ENCODE measurements at regions not wholly inside any gene's neighbourhood (a gene's known extent, or its start where the extent isn't known, plus 50 kb on each side); places are given as distances from the start of the nearest gene placed in this dataset.

GRCh38 chr2:14313341-14313740, 319.2 kb upstream of the LRATD1 start:
- no peak for DNase-seq

DNA sequence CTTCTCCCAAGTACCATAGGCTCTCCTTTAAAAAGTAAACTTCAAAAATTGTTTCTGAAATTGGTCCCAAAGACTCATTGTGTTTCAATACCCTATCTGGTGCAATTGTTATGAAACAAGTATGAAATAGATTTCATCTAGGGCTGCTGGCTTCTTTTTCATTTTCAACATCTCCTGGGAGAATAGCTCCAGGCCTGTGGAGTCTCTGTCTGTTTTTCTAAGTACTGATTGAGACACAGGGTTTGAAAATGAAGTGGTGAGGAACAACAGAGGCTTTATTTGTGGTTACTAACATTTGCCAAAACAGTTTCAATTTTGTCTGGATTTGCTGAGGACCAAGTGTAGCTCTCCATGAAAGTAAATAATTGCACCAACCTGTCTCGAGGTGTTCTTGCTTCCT, 315.9 kb upstream of the LRATD1 start:
- DNase-seq: no peak

DNA sequence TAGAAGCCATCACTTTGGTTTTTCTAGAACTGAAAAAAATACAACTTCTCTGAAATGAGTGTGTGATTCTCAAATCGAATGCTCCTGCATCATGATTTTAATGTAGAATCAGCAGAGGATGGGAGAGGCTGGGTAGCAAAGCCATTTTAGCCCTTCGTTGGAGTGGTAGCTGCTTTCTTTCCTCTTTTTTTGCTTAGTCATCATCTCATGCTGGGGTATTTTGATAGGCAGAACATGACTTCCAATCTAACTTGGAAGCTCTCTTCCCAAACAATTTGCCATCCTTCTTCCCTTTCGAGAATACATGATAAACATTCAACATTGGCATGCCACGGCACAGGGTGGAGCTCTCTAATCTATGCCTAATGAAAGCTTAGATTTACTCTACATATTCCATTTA, 311.2 kb upstream of the LRATD1 start:
- no peak for DNase-seq

- DNase-seq: no peak
These were observed 310.2 kb upstream of the LRATD1 start for GRCh38 chr2:14322306-14322705.

- DNase-seq: no peak
These were observed 308.2 kb upstream of the LRATD1 start for GRCh38 chr2:14324308-14324707.

GRCh38 chr2:14330884-14331283, 301.6 kb upstream of the LRATD1 start:
- no peak for DNase-seq

- no peak for DNase-seq
These were observed 295.6 kb upstream of the LRATD1 start for GRCh38 chr2:14336759-14337382.

GRCh38 chr2:14340703-14341102, 291.8 kb upstream of the LRATD1 start:
- DNase-seq: no peak

GRCh38 chr2:14342313-14342712, 290.2 kb upstream of the LRATD1 start:
- DNase-seq: no peak

GRCh38 chr2:14344355-14344754, 288.2 kb upstream of the LRATD1 start:
- DNase-seq: no peak

- no peak for DNase-seq
These were observed 284.3 kb upstream of the LRATD1 start for GRCh38 chr2:14348247-14348646.

- no peak for DNase-seq
These were observed 281.7 kb upstream of the LRATD1 start for GRCh38 chr2:14350856-14351255.

- DNase-seq: no peak
These were observed 280.4 kb upstream of the LRATD1 start for GRCh38 chr2:14352067-14352466.

DNA sequence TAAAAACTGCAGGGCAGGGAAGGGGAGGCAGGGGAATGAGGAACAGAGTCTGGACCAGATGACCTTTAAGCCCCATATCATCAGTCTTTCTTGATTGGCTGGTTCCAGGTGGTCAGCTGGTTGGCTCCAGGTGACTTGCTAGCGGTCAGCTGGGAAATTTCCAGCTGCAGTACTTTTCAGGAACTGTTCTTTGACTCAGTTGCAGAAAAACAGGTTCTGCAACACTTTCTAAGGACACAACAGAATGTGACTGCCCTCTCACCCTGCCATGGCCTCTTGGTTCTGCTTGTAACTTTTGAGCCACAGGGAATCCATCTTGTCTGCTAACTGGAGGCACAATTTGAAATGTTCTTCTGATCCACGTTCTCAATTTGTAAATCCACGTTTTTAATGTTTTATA, 278.3 kb upstream of the LRATD1 start:
- no peak for DNase-seq

DNA sequence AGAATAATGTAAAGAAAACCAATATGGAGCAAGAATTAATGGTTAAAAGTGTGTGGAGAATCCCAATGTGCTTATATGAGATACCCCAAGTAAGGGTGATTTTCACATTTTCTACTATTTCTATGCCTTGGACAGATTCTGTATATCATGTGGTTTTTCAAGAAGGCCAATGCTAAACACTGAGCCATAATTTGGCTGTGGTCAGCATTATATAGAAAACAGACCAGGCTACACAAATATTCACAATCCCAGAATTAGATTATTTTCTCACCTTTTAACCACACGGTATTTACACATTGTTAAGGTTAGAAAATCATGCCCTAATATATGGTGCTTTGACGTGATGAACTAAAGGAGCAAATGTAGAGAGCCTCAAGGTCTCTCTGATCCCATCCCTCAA, 277.4 kb upstream of the LRATD1 start:
- no peak for DNase-seq

GRCh38 chr2:14358339-14358738, 274.2 kb upstream of the LRATD1 start:
- DNase-seq: no peak

DNA sequence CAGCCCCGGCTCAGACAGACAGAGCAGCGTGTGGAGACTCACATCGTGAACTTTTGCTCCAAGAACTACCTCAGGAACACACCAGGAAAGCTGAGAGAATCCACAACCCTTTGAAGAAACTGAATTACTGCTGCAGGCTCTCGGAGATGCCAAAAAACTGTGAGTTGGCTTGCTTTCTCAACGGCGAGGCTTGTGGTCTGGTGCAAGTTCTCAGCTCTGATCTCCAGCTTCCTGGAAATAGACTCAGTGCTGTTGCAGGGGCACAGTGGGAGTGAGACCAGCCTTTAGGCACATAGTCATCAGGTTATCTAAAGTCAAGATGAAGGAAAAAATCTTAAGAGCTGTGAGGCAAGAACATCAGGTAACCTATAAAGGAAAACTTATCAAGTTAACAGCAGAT, 273.7 kb upstream of the LRATD1 start:
- no peak for DNase-seq

DNA sequence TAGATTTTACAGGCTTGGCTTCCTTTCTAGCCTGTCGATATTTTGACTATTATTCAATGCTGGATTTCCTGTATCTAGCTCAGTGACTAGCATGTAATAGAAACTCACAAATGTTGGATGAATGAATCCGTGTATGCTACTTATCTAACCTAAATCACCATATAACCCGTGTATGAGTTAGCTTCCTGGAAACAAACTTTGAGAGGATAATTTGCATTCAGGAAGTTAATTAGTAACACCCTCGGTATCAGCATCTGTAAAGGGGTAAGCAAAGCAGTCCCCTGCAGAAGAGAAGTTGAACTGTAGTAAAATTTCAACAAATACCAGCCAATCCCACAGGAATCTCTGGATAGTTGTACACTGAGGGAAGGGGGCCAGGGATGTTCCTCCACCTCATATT, 269.4 kb upstream of the LRATD1 start:
- DNase-seq: no peak

GRCh38 chr2:14363976-14364375, 268.5 kb upstream of the LRATD1 start:
- DNase-seq: no peak

- no peak for DNase-seq
These were observed 268.0 kb upstream of the LRATD1 start for GRCh38 chr2:14364471-14364870.

DNA sequence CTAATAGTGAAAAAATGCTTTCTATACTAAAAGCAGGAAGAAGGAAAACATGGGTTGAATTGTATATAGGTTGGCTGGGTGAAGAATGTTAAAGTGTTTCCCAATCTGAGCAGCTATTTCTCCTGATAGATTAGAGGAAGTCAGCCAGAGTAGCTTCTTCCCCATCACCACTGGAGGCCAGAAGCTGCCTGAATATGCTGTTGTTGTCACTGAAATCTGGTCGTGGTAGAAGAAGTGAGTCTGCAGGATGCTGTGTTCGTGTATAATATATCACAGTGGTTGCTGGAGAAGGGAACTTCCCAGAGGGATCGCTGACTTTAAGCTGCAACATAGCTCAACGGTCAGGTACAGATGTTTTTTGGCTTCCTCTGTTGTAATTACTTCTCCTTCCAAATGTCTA, 247.5 kb upstream of the LRATD1 start:
- DNase-seq: no peak

DNA sequence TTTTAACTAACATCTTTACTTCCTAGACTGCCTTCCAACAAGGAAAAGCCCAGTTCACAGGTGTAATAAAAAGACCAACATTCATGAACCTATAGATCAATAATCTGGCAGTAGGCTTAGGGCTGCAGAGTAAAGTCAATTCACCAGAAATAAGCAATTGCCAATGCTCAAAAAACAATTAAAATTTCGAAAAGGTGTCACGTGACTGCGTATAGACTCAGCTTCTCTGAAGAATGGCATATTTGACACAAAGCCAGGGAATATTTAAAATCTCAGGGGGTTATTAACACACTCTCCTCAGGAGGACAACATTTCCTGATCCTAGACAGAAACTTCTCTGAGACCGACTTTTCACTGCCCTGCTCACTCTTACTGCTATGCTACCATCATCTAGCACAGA, 245.2 kb upstream of the LRATD1 start:
- no peak for DNase-seq

- DNase-seq: no peak
These were observed 243.8 kb upstream of the LRATD1 start for GRCh38 chr2:14388724-14389123.

DNA sequence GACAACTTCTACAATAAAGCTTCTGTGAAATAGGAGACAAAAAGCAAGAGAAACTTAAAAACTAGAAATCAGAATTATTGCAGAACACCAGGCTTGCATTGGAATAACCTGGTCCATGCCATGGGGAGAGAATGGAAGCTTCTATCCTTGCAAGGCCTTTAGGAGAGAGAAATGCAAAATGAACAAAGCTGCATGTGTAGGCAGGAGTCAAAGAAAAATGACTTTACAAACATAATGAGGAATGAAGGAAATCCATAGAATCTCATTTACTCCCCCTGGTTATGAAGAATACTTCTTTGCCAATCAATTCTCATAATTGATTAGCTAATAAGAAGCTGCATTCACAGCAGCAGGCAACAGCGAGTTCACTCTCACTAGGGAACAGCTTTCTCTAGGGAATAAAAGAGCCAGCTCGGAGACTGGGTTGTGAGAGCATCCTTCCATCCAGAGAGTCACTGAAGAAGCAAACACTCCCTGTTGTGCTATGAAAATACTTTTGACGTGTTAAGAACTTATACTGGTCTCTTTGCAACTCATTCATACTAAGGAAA, 235.9 kb upstream of the LRATD1 start:
- no peak for DNase-seq

- DNase-seq: no peak
These were observed 233.9 kb upstream of the LRATD1 start for GRCh38 chr2:14398641-14399040.
